EL (cell line): ENCODE measurements at regions not wholly inside any gene's neighbourhood (a gene's known extent, or its start where the extent isn't known, plus 50 kb on each side); places are given as distances from the start of the nearest gene placed in this dataset.

ENCODE experiments used
- DNase-seq: peaks from one replicate; pipeline ENCODE4 v3.0.0-alpha.2; 2016

- no peak for DNase-seq
Observed at GRCh38 chr10:64257704-64258103, 736.5 kb downstream of the REEP3 start.

- no peak for DNase-seq
Observed at GRCh38 chr10:64261092-64261491, 739.9 kb downstream of the REEP3 start.

GRCh38 chr10:64261676-64262075, 740.5 kb downstream of the REEP3 start:
- DNase-seq: no peak

- no peak for DNase-seq
Observed at GRCh38 chr10:64265961-64266360, 744.8 kb downstream of the REEP3 start.

GRCh38 chr10:64271508-64271907, 750.3 kb downstream of the REEP3 start:
- no peak for DNase-seq

- no peak for DNase-seq
Observed at GRCh38 chr10:64271983-64272382, 750.8 kb downstream of the REEP3 start.

- DNase-seq: no peak
Observed at GRCh38 chr10:64275001-64275400, 753.8 kb downstream of the REEP3 start.

GRCh38 chr10:64275774-64276173, 754.6 kb downstream of the REEP3 start:
- no peak for DNase-seq

- DNase-seq: no peak
Observed at GRCh38 chr10:64277536-64277935, 756.3 kb downstream of the REEP3 start.

GRCh38 chr10:64283621-64284020, 762.4 kb downstream of the REEP3 start:
- DNase-seq: no peak

GRCh38 chr10:64286533-64286932, 765.3 kb downstream of the REEP3 start:
- DNase-seq: no peak

- DNase-seq: no peak
Observed at GRCh38 chr10:64288404-64288803, 767.2 kb downstream of the REEP3 start.

GRCh38 chr10:64303566-64303965, 782.4 kb downstream of the REEP3 start:
- no peak for DNase-seq

GRCh38 chr10:64306729-64307327, 785.6 kb downstream of the REEP3 start:
- no peak for DNase-seq

- DNase-seq: no peak
Observed at GRCh38 chr10:64312876-64313275, 791.7 kb downstream of the REEP3 start.

GRCh38 chr10:64313967-64314366, 792.8 kb downstream of the REEP3 start:
- DNase-seq: no peak

- DNase-seq: no peak
Observed at GRCh38 chr10:64316416-64316815, 795.2 kb downstream of the REEP3 start.

GRCh38 chr10:64316833-64317232, 795.6 kb downstream of the REEP3 start:
- DNase-seq: no peak

- no peak for DNase-seq
Observed at GRCh38 chr10:64320448-64320847, 799.2 kb downstream of the REEP3 start.

- DNase-seq: no peak
Observed at GRCh38 chr10:64329510-64329909, 808.3 kb downstream of the REEP3 start.

- DNase-seq: no peak
Observed at GRCh38 chr10:64332551-64332950, 811.4 kb downstream of the REEP3 start.

- DNase-seq: no peak
Observed at GRCh38 chr10:64334084-64334483, 812.9 kb downstream of the REEP3 start.

GRCh38 chr10:64344211-64344610, 823.0 kb downstream of the REEP3 start:
- DNase-seq: no peak

- no peak for DNase-seq
Observed at GRCh38 chr10:64345856-64346255, 824.7 kb downstream of the REEP3 start.

GRCh38 chr10:64346389-64346788, 825.2 kb downstream of the REEP3 start:
- DNase-seq: no peak

- DNase-seq: no peak
Observed at GRCh38 chr10:64350665-64351064, 829.5 kb downstream of the REEP3 start.
